ENCODE measurements at regions not wholly inside any gene's neighbourhood (a gene's known extent, or its start where the extent isn't known, plus 50 kb on each side); places are given as distances from the start of the nearest gene placed in this dataset.

DNA sequence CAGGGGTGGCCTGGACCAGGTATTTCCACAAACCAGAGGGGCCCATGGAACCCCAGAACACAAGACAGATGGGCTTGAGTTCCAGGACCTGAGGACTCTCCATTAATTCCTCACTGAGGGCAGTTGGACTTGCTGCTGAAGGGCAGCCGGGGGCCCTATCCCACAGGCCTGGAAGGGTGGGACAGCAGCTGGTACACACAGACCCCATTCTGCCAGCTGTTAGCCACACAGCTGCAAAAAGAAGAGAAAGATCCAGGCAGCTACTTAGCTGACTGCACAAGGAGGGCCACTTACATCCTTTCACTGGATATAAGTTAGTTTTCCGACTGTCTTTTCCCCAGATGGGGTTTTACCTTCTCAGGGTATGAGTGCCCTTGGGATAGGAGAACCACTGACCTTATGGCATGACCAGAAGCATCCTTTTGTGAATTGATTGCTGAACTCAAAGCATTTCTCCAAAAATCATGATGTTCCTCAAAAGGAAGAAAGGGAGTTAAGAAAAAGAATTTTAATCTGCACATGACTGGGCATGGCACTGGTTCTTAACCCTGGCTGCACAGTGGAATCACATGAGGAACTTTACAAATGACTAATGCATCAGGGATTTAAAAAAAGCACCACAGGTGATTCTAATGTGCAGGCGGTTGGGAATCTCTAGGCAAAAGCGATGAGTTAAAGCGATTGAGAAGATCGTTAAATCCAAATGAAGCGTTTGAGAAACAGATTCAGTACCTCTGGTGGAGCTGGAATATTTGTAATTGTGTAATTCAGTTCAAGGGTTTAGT is 199.4 kb downstream of the TFAP2A start:
- TF ChIP-seq EGR1 (IDR thresholded peaks at IDR 0.05; ENCODE audit: low read depth in 2 of 2) = no peak
- TF ChIP-seq RAD21 (IDR thresholded peaks at IDR 0.05) = no peak
- no peak for TF ChIP-seq HNF4A (conservative IDR thresholded peaks at IDR 0.05)
- no peak for TF ChIP-seq MAX (IDR thresholded peaks at IDR 0.05)
- TF ChIP-seq CTCF (IDR thresholded peaks at IDR 0.05; ENCODE audit: low read depth, low read length, missing input control) = no peak
- TF ChIP-seq JUND (IDR thresholded peaks at IDR 0.05) = no peak
- no peak for TF ChIP-seq SP1 (IDR thresholded peaks at IDR 0.05)
- no peak for TF ChIP-seq ZBTB33 (IDR thresholded peaks at IDR 0.05)
- no peak for TF ChIP-seq HNF4G (IDR thresholded peaks at IDR 0.05)
- TF ChIP-seq FOXA1 (IDR thresholded peaks at IDR 0.05) = no peak
- no peak for TF ChIP-seq NR2F2 (IDR thresholded peaks at IDR 0.05)
- no peak for TF ChIP-seq RXRA (IDR thresholded peaks at IDR 0.05)
- no peak for TF ChIP-seq YY1 (IDR thresholded peaks at IDR 0.05)
- no peaks in the 10 kb centered on the region for H3K36me3 ChIP-seq (ENCODE audit: control insufficient read depth in 4 of 4, insufficient read depth in 3 of 4, low read depth in 1 of 4, low read length in 3 of 4)
- peaks cover 0 to 3% (median 0%) of the 10 kb centered on the region in 4 donors for H3K27me3 ChIP-seq (ENCODE audit: control insufficient read depth in 4 of 4, insufficient read depth in 4 of 4, low read length in 3 of 4)
- no peak overlapping the region for H3K4me3 ChIP-seq (ENCODE audit: low read depth in 1 of 3, low read length in 3 of 3)
- no peak overlapping the region for H3K27ac ChIP-seq (ENCODE audit: low read depth in 1 of 2, low read length in 2 of 2)
- no peak for DNase-seq (ENCODE audit: low spot score)
- no peak overlapping the region for H3K9ac ChIP-seq (ENCODE audit: low read depth in 1 of 2, low read length in 2 of 2)
- WGBS = 85% methylated on average over 7 of the region's 7 CpGs
- no peaks in the 10 kb centered on the region for H3K4me1 ChIP-seq (ENCODE audit: control insufficient read depth in 4 of 4, insufficient read depth in 4 of 4, low read length in 3 of 4)
- no peaks in the 10 kb centered on the region for H3K9me3 ChIP-seq (ENCODE audit: control insufficient read depth in 4 of 4, low read length in 3 of 4)

DNA sequence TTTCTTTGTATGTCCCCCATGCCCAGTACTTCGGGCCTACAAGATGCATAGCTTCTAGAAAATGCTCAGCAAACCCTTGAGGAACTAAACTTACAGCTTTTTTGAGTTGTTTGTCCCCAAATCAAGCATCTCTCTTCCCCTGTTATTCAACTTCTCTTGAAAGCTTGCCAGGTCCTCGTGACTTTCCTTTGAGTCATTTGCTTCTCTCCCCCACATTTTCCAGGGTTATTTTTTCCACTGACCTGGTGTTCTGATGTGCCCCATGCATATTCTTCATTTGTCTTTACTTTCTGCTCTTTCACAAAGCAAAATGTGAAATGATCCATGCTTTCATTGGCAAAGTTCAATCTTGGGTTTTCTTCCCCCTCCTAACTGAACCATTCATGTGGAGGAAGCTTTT is 204.8 kb downstream of the TFAP2A start:
- H3K27ac ChIP-seq (ENCODE audit: low read depth in 1 of 2, low read length in 2 of 2) = no peak overlapping the region
- no peak overlapping the region for H3K9ac ChIP-seq (ENCODE audit: low read depth in 1 of 2, low read length in 2 of 2)
- WGBS = 40% methylated on average over 2 of the region's 2 CpGs
- no peaks in the 10 kb centered on the region for H3K27me3 ChIP-seq (ENCODE audit: control insufficient read depth in 4 of 4, insufficient read depth in 4 of 4, low read length in 3 of 4)
- no peaks in the 10 kb centered on the region for H3K4me1 ChIP-seq (ENCODE audit: control insufficient read depth in 4 of 4, insufficient read depth in 4 of 4, low read length in 3 of 4)
- DNase-seq (ENCODE audit: low spot score) = no peak
- H3K4me3 ChIP-seq (ENCODE audit: low read depth in 1 of 3, low read length in 3 of 3) = no peak overlapping the region
- H3K9me3 ChIP-seq (ENCODE audit: control insufficient read depth in 4 of 4, low read length in 3 of 4) = no peaks in the 10 kb centered on the region
- H3K36me3 ChIP-seq (ENCODE audit: control insufficient read depth in 4 of 4, insufficient read depth in 3 of 4, low read depth in 1 of 4, low read length in 3 of 4) = no peaks in the 10 kb centered on the region
- TF ChIP-seq EGR1 (IDR thresholded peaks at IDR 0.05; ENCODE audit: low read depth in 2 of 2) = no peak
- no peak for TF ChIP-seq RXRA (IDR thresholded peaks at IDR 0.05)
- TF ChIP-seq CTCF (IDR thresholded peaks at IDR 0.05; ENCODE audit: low read depth, low read length, missing input control) = no peak
- no peak for TF ChIP-seq GABPA (IDR thresholded peaks at IDR 0.05 in 1 of 2, conservative IDR thresholded peaks at IDR 0.05 in 1 of 2)
- TF ChIP-seq, protein P1, sequence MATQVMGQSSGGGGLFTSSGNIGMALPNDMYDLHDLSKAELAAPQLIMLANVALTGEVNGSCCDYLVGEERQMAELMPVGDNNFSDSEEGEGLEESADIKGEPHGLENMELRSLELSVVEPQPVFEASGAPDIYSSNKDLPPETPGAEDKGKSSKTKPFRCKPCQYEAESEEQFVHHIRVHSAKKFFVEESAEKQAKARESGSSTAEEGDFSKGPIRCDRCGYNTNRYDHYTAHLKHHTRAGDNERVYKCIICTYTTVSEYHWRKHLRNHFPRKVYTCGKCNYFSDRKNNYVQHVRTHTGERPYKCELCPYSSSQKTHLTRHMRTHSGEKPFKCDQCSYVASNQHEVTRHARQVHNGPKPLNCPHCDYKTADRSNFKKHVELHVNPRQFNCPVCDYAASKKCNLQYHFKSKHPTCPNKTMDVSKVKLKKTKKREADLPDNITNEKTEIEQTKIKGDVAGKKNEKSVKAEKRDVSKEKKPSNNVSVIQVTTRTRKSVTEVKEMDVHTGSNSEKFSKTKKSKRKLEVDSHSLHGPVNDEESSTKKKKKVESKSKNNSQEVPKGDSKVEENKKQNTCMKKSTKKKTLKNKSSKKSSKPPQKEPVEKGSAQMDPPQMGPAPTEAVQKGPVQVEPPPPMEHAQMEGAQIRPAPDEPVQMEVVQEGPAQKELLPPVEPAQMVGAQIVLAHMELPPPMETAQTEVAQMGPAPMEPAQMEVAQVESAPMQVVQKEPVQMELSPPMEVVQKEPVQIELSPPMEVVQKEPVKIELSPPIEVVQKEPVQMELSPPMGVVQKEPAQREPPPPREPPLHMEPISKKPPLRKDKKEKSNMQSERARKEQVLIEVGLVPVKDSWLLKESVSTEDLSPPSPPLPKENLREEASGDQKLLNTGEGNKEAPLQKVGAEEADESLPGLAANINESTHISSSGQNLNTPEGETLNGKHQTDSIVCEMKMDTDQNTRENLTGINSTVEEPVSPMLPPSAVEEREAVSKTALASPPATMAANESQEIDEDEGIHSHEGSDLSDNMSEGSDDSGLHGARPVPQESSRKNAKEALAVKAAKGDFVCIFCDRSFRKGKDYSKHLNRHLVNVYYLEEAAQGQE (IDR thresholded peaks at IDR 0.05) = no peak
- no peak for TF ChIP-seq HNF4A (conservative IDR thresholded peaks at IDR 0.05)
- TF ChIP-seq TAF1 (conservative IDR thresholded peaks at IDR 0.05) = no peak
- TF ChIP-seq, protein P2, sequence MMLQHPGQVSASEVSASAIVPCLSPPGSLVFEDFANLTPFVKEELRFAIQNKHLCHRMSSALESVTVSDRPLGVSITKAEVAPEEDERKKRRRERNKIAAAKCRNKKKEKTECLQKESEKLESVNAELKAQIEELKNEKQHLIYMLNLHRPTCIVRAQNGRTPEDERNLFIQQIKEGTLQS (IDR thresholded peaks at IDR 0.05) = no peak
- TF ChIP-seq FOXA2 (IDR thresholded peaks at IDR 0.05) = no peak
- no peak for TF ChIP-seq FOXA1 (IDR thresholded peaks at IDR 0.05)
- TF ChIP-seq MAX (IDR thresholded peaks at IDR 0.05) = no peak
- TF ChIP-seq JUND (IDR thresholded peaks at IDR 0.05) = no peak
- TF ChIP-seq NR2F2 (IDR thresholded peaks at IDR 0.05) = no peak
- TF ChIP-seq SP1 (IDR thresholded peaks at IDR 0.05) = no peak
- no peak for TF ChIP-seq ZBTB33 (IDR thresholded peaks at IDR 0.05)
- no peak for TF ChIP-seq HNF4G (IDR thresholded peaks at IDR 0.05)
- TF ChIP-seq YY1 (IDR thresholded peaks at IDR 0.05) = no peak

Measured in liver (tissue), 8 donors.